DND-41 (cell line): ENCODE measurements at regions not wholly inside any gene's neighbourhood (a gene's known extent, or its start where the extent isn't known, plus 50 kb on each side); places are given as distances from the start of the nearest gene placed in this dataset.

Source experiments
- EZH2 ChIP-seq: IDR thresholded peaks from 3 replicates; pipeline ENCODE4 v1.6.1; 2012; ENCODE audit warnings: borderline replicate concordance, low read depth, mild to moderate bottlenecking, moderate library complexity, low read length, inconsistent platforms; ENCODE audit not compliant: severe bottlenecking
- TF ChIP-seq, protein P1 (sequence below): IDR thresholded peaks from 2 replicates; pipeline ENCODE4 v1.5.1; 2012; ENCODE audit warnings: borderline replicate concordance, low read length, moderate library complexity, mild to moderate bottlenecking; ENCODE audit not compliant: poor library complexity, severe bottlenecking; ENCODE audit errors: extremely low read depth

GRCh38 chr4:3715855-3716630, 50.1 kb upstream of the ADRA2C start:
- TF ChIP-seq, protein P1, sequence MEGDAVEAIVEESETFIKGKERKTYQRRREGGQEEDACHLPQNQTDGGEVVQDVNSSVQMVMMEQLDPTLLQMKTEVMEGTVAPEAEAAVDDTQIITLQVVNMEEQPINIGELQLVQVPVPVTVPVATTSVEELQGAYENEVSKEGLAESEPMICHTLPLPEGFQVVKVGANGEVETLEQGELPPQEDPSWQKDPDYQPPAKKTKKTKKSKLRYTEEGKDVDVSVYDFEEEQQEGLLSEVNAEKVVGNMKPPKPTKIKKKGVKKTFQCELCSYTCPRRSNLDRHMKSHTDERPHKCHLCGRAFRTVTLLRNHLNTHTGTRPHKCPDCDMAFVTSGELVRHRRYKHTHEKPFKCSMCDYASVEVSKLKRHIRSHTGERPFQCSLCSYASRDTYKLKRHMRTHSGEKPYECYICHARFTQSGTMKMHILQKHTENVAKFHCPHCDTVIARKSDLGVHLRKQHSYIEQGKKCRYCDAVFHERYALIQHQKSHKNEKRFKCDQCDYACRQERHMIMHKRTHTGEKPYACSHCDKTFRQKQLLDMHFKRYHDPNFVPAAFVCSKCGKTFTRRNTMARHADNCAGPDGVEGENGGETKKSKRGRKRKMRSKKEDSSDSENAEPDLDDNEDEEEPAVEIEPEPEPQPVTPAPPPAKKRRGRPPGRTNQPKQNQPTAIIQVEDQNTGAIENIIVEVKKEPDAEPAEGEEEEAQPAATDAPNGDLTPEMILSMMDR = no peak
- TF ChIP-seq EZH2 = no peak
